ENCODE measurements at regions not wholly inside any gene's neighbourhood (a gene's known extent, or its start where the extent isn't known, plus 50 kb on each side); places are given as distances from the start of the nearest gene placed in this dataset.

DNA sequence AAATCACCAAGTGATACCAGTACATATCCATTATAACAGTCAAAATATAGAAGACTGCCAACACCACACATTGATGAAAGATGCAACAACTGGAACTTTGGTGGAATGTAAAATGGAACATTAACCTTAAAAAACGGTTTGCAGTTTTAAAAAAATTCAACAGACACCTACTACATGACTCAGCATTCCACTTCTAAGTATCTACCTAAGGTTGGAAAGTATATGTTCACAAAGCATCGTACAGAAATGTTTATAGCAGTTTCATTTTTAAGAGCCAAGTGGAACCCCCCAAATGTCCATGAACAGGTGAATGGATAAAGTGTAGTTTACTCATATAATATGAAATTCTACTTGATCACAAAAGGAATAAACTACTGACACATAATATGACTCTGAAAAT is 314.7 kb upstream of the ARRDC4 start:
- Histone ChIP-seq H3K4me2 (ENCODE audit: low read length) (no peak overlapping the region), H4K20me1 (ENCODE audit: insufficient read depth, low read length) (no peaks in the 10 kb centered on the region), H3K9me2 (ENCODE audit: insufficient read depth, low read length) (no peaks in the 10 kb centered on the region), H3K27ac (ENCODE audit: low read depth, low read length, poor library complexity, severe bottlenecking) (no peak overlapping the region), H3K36me3 (ENCODE audit: insufficient read depth, low read length) (no peaks in the 10 kb centered on the region), H3K4me1 (ENCODE audit: insufficient read depth, low read length, poor library complexity, severe bottlenecking) (no peaks in the 10 kb centered on the region), H3K4me3 (ENCODE audit: low read depth, low read length, poor library complexity, severe bottlenecking) (no peak overlapping the region), H2AFZ (ENCODE audit: low read length) (no peak overlapping the region), H3K79me2 (ENCODE audit: insufficient read depth, low read depth, low read length) (no peaks in the 10 kb centered on the region), H3K9me3 (ENCODE audit: low read length) (no peaks in the 10 kb centered on the region)
- no TSS peak for BruUV-seq (replicated peaks)
- no peak for DNase-seq (ENCODE audit: low spot score)
- ChIA-PET POLR2A (no interaction called here), CTCF (ENCODE audit: unreplicated experiment) (no interaction called here)
- intact Hi-C loops (cut with micrococcal nuclease; ENCODE audit: unreplicated experiment) = no loop called here
- TF ChIP-seq, protein P1, sequence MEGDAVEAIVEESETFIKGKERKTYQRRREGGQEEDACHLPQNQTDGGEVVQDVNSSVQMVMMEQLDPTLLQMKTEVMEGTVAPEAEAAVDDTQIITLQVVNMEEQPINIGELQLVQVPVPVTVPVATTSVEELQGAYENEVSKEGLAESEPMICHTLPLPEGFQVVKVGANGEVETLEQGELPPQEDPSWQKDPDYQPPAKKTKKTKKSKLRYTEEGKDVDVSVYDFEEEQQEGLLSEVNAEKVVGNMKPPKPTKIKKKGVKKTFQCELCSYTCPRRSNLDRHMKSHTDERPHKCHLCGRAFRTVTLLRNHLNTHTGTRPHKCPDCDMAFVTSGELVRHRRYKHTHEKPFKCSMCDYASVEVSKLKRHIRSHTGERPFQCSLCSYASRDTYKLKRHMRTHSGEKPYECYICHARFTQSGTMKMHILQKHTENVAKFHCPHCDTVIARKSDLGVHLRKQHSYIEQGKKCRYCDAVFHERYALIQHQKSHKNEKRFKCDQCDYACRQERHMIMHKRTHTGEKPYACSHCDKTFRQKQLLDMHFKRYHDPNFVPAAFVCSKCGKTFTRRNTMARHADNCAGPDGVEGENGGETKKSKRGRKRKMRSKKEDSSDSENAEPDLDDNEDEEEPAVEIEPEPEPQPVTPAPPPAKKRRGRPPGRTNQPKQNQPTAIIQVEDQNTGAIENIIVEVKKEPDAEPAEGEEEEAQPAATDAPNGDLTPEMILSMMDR (conservative IDR thresholded peaks at IDR 0.05; ENCODE audit: low read length) = no peak

DNA sequence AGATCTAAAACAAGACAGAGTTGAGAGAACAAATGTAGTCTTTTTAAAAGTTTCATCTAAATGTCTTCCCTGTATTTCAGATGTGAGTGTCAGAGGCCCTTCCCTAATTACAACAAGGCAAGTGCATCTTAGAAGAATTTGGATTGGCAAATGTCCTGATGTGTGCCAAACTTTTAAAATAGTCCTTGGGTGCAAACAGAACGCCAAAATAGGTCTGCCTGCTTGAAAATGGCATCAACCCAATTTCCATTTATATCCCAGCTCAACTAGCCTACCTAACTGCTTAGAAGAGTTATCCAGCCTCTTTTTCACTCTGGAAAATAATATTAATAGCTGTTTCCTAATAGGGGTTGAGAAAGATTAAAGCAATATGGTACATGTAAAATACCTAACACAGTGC is 311.8 kb upstream of the ARRDC4 start:
- no peaks in the 10 kb centered on the region for H3K4me1 ChIP-seq (ENCODE audit: insufficient read depth, low read length, poor library complexity, severe bottlenecking)
- H3K36me3 ChIP-seq (ENCODE audit: insufficient read depth, low read length) = no peaks in the 10 kb centered on the region
- intact Hi-C loops (cut with micrococcal nuclease; ENCODE audit: unreplicated experiment) = no loop called here
- POLR2A ChIA-PET = no interaction called here
- no peaks in the 10 kb centered on the region for H3K9me3 ChIP-seq (ENCODE audit: low read length)
- no peaks in the 10 kb centered on the region for H4K20me1 ChIP-seq (ENCODE audit: insufficient read depth, low read length)
- no peak for DNase-seq (ENCODE audit: low spot score)
- no TSS peak for BruUV-seq (replicated peaks)
- no peaks in the 10 kb centered on the region for H3K79me2 ChIP-seq (ENCODE audit: insufficient read depth, low read depth, low read length)
- no peak overlapping the region for H3K4me3 ChIP-seq (ENCODE audit: low read depth, low read length, poor library complexity, severe bottlenecking)
- H3K4me2 ChIP-seq (ENCODE audit: low read length) = no peak overlapping the region
- CTCF ChIA-PET (ENCODE audit: unreplicated experiment) = no interaction called here
- no peak overlapping the region for H2AFZ ChIP-seq (ENCODE audit: low read length)
- no peak for TF ChIP-seq EZH2phosphoT487 (IDR thresholded peaks at IDR 0.05; ENCODE audit: borderline replicate concordance, low read depth, low read length)
- TF ChIP-seq, protein P1 (conservative IDR thresholded peaks at IDR 0.05; ENCODE audit: low read length) = no peak
- H3K9me2 ChIP-seq (ENCODE audit: insufficient read depth, low read length) = no peaks in the 10 kb centered on the region
- no peak overlapping the region for H3K27ac ChIP-seq (ENCODE audit: low read depth, low read length, poor library complexity, severe bottlenecking)

DNA sequence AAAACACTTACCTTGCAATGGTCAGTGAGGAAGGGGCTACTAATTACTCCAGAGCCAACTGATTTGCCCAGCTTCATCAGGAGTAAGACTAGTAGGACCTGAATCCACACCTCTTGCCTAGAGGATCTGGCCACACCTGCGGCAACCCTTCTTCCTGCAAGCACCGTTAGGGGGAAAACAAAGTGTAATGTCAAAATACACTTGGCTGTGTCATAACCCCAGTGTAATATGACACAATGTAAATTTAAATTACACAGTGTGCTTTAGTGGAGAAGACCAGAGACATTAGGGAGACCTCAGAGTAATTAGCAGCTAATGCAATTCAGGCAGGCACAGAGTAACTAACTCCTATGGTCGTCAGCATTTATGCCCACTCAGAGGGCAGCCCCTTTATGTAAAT is 308.5 kb upstream of the ARRDC4 start:
- POLR2A ChIA-PET = no interaction called here
- intact Hi-C loops (cut with micrococcal nuclease; ENCODE audit: unreplicated experiment) = no loop called here
- no TSS peak for BruUV-seq (replicated peaks)
- no peak overlapping the region for H2AFZ ChIP-seq (ENCODE audit: low read length)
- no peaks in the 10 kb centered on the region for H3K9me3 ChIP-seq (ENCODE audit: low read length)
- no peak overlapping the region for H3K4me2 ChIP-seq (ENCODE audit: low read length)
- CTCF ChIA-PET (ENCODE audit: unreplicated experiment) = no interaction called here
- no peak for TF ChIP-seq EZH2phosphoT487 (IDR thresholded peaks at IDR 0.05; ENCODE audit: borderline replicate concordance, low read depth, low read length)
- TF ChIP-seq, protein P1 (conservative IDR thresholded peaks at IDR 0.05; ENCODE audit: low read length) = no peak
- no peaks in the 10 kb centered on the region for H4K20me1 ChIP-seq (ENCODE audit: insufficient read depth, low read length)
- H3K27ac ChIP-seq (ENCODE audit: low read depth, low read length, poor library complexity, severe bottlenecking) = no peak overlapping the region
- no peaks in the 10 kb centered on the region for H3K79me2 ChIP-seq (ENCODE audit: insufficient read depth, low read depth, low read length)
- no peak for DNase-seq (ENCODE audit: low spot score)
- H3K36me3 ChIP-seq (ENCODE audit: insufficient read depth, low read length) = no peaks in the 10 kb centered on the region
- no peaks in the 10 kb centered on the region for H3K9me2 ChIP-seq (ENCODE audit: insufficient read depth, low read length)
- H3K4me3 ChIP-seq (ENCODE audit: low read depth, low read length, poor library complexity, severe bottlenecking) = no peak overlapping the region
- no peaks in the 10 kb centered on the region for H3K4me1 ChIP-seq (ENCODE audit: insufficient read depth, low read length, poor library complexity, severe bottlenecking)
